DOHH2 (cell line): ENCODE measurements at regions not wholly inside any gene's neighbourhood (a gene's known extent, or its start where the extent isn't known, plus 50 kb on each side); places are given as distances from the start of the nearest gene placed in this dataset.

Source experiments
- H3F3A ChIP-seq: fragments of 200-600 bp; sonication (generic), shearing (Covaris generic); 2 replicates; pipeline ENCODE4 v1.6.0; 2016; ENCODE audit warnings: antibody characterized with exemption, mild to moderate bottlenecking; ENCODE audit not compliant: control insufficient read depth, insufficient read depth
- H3K27ac ChIP-seq: fragments of 200-600 bp; sonication (generic); 2 replicates; pipeline ENCODE4 v1.5.1; 2014; ENCODE audit warnings: low read depth, mild to moderate bottlenecking, low read length, moderate library complexity
- H3K27me3 ChIP-seq: fragments of 200-600 bp; sonication (generic); 2 replicates; pipeline ENCODE4 v1.6.1; 2014; ENCODE audit warnings: mild to moderate bottlenecking, low read length, mixed read lengths; ENCODE audit not compliant: control insufficient read depth
- H3K36me3 ChIP-seq: fragments of 200-600 bp; sonication (generic); 2 replicates; pipeline ENCODE4 v1.6.1; 2014; ENCODE audit warnings: mild to moderate bottlenecking, low read length, moderate library complexity, mixed read lengths; ENCODE audit not compliant: control insufficient read depth
- H3K4me1 ChIP-seq: fragments of 200-600 bp; sonication (generic); 2 replicates; pipeline ENCODE4 v1.6.1; 2014; ENCODE audit warnings: mild to moderate bottlenecking, low read length, mixed read lengths; ENCODE audit not compliant: control insufficient read depth
- H3K4me2 ChIP-seq: fragments of 200-600 bp; sonication (generic); 2 replicates; pipeline ENCODE4 v1.6.0; 2014; ENCODE audit warnings: mild to moderate bottlenecking, low read length, moderate library complexity
- H3K4me3 ChIP-seq: fragments of 200-600 bp; sonication (generic); 2 replicates; pipeline ENCODE4 v1.5.1; 2014; ENCODE audit warnings: mild to moderate bottlenecking, low read length, mixed read lengths
- H3K79me2 ChIP-seq: fragments of 200-600 bp; sonication (generic); 2 replicates; pipeline ENCODE4 v1.6.1; 2014; ENCODE audit warnings: mild to moderate bottlenecking, low read length, mixed read lengths; ENCODE audit not compliant: control insufficient read depth
- H3K9me2 ChIP-seq: fragments of 200-600 bp; sonication (generic); replicated peaks from 2 replicates; pipeline ENCODE4 v1.6.1; 2014; ENCODE audit warnings: mild to moderate bottlenecking, low read length, mixed read lengths; ENCODE audit not compliant: control insufficient read depth
- H3K9me3 ChIP-seq: fragments of 200-600 bp; sonication (generic); 2 replicates; pipeline ENCODE4 v1.6.1; 2014; ENCODE audit warnings: antibody characterized with exemption, low read length, mixed read lengths; ENCODE audit not compliant: control insufficient read depth, insufficient read depth
- H4K20me1 ChIP-seq: fragments of 200-600 bp; sonication (generic); 2 replicates; pipeline ENCODE4 v1.6.0; 2014; ENCODE audit warnings: low read depth, mild to moderate bottlenecking, antibody characterized with exemption, low read length, moderate library complexity; ENCODE audit not compliant: control insufficient read depth, insufficient read depth
- EZH2phosphoT487 ChIP-seq: fragments of 200-600 bp; sonication (generic); IDR thresholded peaks from 2 replicates; pipeline ENCODE4 v1.6.1; 2017; ENCODE audit warnings: borderline replicate concordance, mild to moderate bottlenecking, antibody characterized with exemption, low read length, moderate library complexity, mixed read lengths
- TF ChIP-seq, protein P1 (sequence below): fragments of 200-600 bp; sonication (generic); IDR thresholded peaks from one replicate; pipeline ENCODE4 v1.5.1; 2014; ENCODE audit warnings: antibody characterized with exemption, mild to moderate bottlenecking, low read depth, low read length; ENCODE audit not compliant: poor library complexity, severe bottlenecking

DNA sequence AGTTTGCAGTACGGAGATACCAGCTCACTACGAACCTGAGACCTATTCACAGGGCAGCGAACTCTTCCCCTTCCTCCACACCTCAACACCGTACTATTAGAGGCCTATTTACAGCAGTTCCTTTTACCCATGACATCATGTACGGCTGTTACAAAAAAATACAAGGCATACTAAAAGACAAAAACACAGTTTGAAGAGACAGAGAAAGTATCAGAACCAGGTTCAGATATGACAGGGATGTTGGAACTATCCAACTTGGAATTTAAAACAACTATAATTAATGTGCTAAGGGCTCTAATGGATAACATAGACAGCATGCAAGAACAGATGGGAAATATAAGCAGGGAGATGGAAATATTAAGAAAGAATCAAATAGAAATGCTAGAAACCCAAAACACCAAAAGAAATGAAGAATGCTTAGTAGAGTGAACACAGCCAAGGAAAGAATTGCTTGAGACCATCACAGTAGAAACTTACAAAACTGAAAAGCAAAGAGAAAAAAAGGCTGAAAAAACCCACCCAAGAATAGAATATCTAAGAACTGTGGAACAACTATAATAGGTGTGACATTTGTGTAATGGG is 99.2 kb upstream of the ZNF521 start:
- no peak overlapping the region for H3K27ac ChIP-seq
- no peak for TF ChIP-seq EZH2phosphoT487
- TF ChIP-seq, protein P1, sequence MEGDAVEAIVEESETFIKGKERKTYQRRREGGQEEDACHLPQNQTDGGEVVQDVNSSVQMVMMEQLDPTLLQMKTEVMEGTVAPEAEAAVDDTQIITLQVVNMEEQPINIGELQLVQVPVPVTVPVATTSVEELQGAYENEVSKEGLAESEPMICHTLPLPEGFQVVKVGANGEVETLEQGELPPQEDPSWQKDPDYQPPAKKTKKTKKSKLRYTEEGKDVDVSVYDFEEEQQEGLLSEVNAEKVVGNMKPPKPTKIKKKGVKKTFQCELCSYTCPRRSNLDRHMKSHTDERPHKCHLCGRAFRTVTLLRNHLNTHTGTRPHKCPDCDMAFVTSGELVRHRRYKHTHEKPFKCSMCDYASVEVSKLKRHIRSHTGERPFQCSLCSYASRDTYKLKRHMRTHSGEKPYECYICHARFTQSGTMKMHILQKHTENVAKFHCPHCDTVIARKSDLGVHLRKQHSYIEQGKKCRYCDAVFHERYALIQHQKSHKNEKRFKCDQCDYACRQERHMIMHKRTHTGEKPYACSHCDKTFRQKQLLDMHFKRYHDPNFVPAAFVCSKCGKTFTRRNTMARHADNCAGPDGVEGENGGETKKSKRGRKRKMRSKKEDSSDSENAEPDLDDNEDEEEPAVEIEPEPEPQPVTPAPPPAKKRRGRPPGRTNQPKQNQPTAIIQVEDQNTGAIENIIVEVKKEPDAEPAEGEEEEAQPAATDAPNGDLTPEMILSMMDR = no peak
- no peaks in the 10 kb centered on the region for H3K9me3 ChIP-seq
- H3K4me3 ChIP-seq = no peak overlapping the region
- H3K4me2 ChIP-seq = no peak overlapping the region
- H4K20me1 ChIP-seq = no peaks in the 10 kb centered on the region
- H3K27me3 ChIP-seq = no peaks in the 10 kb centered on the region
- H3K9me2 ChIP-seq = no peaks in the 10 kb centered on the region
- H3K79me2 ChIP-seq = no peaks in the 10 kb centered on the region
- no peaks in the 10 kb centered on the region for H3K36me3 ChIP-seq
- H3F3A ChIP-seq = no peaks in the 10 kb centered on the region
- H3K4me1 ChIP-seq = no peaks in the 10 kb centered on the region

DNA sequence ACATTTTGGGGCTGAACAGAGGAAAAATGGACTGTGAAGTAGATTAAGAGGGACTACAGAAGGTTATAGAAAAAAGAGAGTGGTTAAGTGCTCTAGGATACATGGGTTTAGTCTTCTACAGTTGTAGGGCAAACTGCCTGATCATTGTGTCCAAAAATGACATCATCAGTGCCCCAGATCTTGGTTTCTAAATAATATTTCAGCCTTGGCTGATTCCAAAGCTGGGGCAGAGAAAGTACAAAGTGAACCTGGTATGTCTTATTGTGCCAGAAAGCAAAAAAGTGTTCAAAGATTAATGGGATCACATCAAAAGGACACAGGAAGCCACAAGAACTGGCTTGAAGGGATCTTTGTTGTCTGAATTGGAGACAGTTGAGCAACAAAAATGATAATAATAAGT is 97.1 kb upstream of the ZNF521 start:
- no peaks in the 10 kb centered on the region for H3K9me3 ChIP-seq
- H3K27me3 ChIP-seq = 0 out of 2 replicates have a peak, but pooled peaks cover 3% of the 10 kb centered on the region
- H3K27ac ChIP-seq = no peak overlapping the region
- H3F3A ChIP-seq = no peaks in the 10 kb centered on the region
- no peak for TF ChIP-seq EZH2phosphoT487
- no peaks in the 10 kb centered on the region for H3K9me2 ChIP-seq
- no peak overlapping the region for H3K4me2 ChIP-seq
- H3K4me1 ChIP-seq = no peaks in the 10 kb centered on the region
- no peak overlapping the region for H3K4me3 ChIP-seq
- no peaks in the 10 kb centered on the region for H3K36me3 ChIP-seq
- no peaks in the 10 kb centered on the region for H4K20me1 ChIP-seq
- H3K79me2 ChIP-seq = no peaks in the 10 kb centered on the region

DNA sequence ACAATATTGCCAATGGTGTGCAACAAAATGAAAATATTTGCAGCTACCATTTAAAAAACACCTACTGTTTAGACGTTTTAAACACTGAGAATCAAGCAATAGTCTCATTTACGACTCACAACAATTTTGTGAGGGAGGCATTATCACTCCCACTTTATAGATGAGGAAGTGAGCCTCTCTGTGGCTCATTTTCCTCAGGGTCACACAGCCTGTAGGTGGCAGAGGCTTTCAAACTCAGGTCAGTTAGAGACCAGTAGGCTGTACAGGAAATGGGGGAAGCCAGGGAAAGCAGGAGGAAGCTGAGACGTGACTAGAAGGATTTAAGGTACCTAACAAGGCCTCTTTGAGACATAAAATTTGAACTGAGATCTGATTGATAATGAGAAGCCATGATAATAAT is 95.0 kb upstream of the ZNF521 start:
- Histone ChIP-seq H3K27ac (no peak overlapping the region), H3K4me2 (no peak overlapping the region), H3K79me2 (no peaks in the 10 kb centered on the region), H3K27me3 (0 out of 2 replicates have a peak, but pooled peaks cover 3% of the 10 kb centered on the region), H3K36me3 (no peaks in the 10 kb centered on the region), H3K4me3 (no peak overlapping the region), H4K20me1 (no peaks in the 10 kb centered on the region), H3K4me1 (no peaks in the 10 kb centered on the region), H3F3A (no peaks in the 10 kb centered on the region), H3K9me3 (no peaks in the 10 kb centered on the region), H3K9me2 (no peaks in the 10 kb centered on the region)
- TF ChIP-seq, protein P1 = no peak
- TF ChIP-seq EZH2phosphoT487 = no peak

DNA sequence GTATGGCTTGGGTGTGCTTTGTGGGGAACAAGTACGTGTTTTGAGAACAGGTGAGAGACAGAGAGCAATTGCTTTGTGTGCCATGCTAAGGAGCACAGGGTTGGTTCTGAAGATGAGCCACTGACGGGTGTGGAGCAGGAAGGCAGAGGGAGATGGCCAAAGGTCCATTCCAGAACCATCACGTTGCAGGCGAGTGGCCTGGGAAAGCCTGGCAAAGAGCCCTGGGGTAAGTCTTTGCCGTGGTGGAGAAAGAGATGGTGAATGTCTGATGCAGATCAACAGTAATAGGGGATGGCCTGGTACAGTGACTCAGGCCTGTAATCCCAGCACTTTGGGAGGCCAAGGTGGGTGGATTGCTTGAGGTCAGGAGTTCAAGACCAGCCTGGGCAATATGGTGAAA is 93.5 kb upstream of the ZNF521 start:
- Histone ChIP-seq H3K4me3 (no peak overlapping the region), H3K4me1 (no peaks in the 10 kb centered on the region), H3K79me2 (no peaks in the 10 kb centered on the region), H3F3A (no peaks in the 10 kb centered on the region), H3K27ac (no peak overlapping the region), H3K9me2 (no peaks in the 10 kb centered on the region), H3K27me3 (0 out of 2 replicates have a peak, but pooled peaks cover 3% of the 10 kb centered on the region), H4K20me1 (no peaks in the 10 kb centered on the region), H3K36me3 (no peaks in the 10 kb centered on the region), H3K4me2 (no peak overlapping the region), H3K9me3 (no peaks in the 10 kb centered on the region)
- no peak for TF ChIP-seq EZH2phosphoT487
- TF ChIP-seq, protein P1 = no peak
